HEK293T (cell line): ENCODE measurements at regions not wholly inside any gene's neighbourhood (a gene's known extent, or its start where the extent isn't known, plus 50 kb on each side); places are given as distances from the start of the nearest gene placed in this dataset.
"Not testable (repeated sequence)": the region's sequence is repeated elsewhere in the genome, so short reads cannot be mapped to it uniquely, and the experiment has no call there.

ENCODE experiments used
- CTCF ChIA-PET: fragments of 350-600 bp; formaldehyde crosslinking; extraction: SDS; loops from one replicate; lab custom pipeline; 2021; ENCODE audit warnings: antibody characterized with exemption, inconsistent platforms; lab: Yijun Ruan, JAX
- POLR2A ChIA-PET: fragments of 350-600 bp; formaldehyde crosslinking; extraction: SDS; loops from one replicate; lab custom pipeline; 2020; ENCODE audit warnings: antibody characterized with exemption, inconsistent platforms; lab: Yijun Ruan, JAX
- DNase-seq: peaks from one replicate; pipeline ENCODE4 v3.0.0; 2012; ENCODE audit warnings: mixed read lengths; ENCODE audit errors: extremely low spot score
- ARNT ChIP-seq: fragments of 450-650 bp; IDR thresholded peaks from 2 replicates; pipeline ENCODE4 v1.6.1; 2017; ENCODE audit warnings: mild to moderate bottlenecking
- BHLHE40 ChIP-seq: fragments of 450-650 bp; IDR thresholded peaks from 2 replicates; pipeline ENCODE4 v1.6.1; 2016; ENCODE audit warnings: mild to moderate bottlenecking, moderate library complexity, borderline replicate concordance
- CTBP1 ChIP-seq: fragments of 450-650 bp; IDR thresholded peaks from 2 replicates; pipeline ENCODE4 v1.6.1; 2016; ENCODE audit warnings: borderline replicate concordance
- ELF4 ChIP-seq: fragments of 450-650 bp; IDR thresholded peaks from 2 replicates; pipeline ENCODE4 v1.6.1; 2017; ENCODE audit warnings: antibody characterized with exemption
- FOXA1 ChIP-seq: fragments of 450-650 bp; IDR thresholded peaks from 2 replicates; pipeline ENCODE4 v1.6.1; 2016; ENCODE audit warnings: mild to moderate bottlenecking
- FOXK2 ChIP-seq: fragments of 450-650 bp; IDR thresholded peaks from 2 replicates; pipeline ENCODE4 v1.6.1; 2016; ENCODE audit warnings: mild to moderate bottlenecking
- FOXM1 ChIP-seq: fragments of 450-650 bp; IDR thresholded peaks from 2 replicates; pipeline ENCODE4 v1.6.1; 2017; ENCODE audit warnings: mild to moderate bottlenecking, borderline replicate concordance
- HDGF ChIP-seq: fragments of 450-650 bp; IDR thresholded peaks from 2 replicates; pipeline ENCODE4 v1.6.1; 2017; ENCODE audit warnings: antibody characterized with exemption, borderline replicate concordance
- L3MBTL2 ChIP-seq: fragments of 450-650 bp; conservative IDR thresholded peaks from 2 replicates; pipeline ENCODE4 v1.6.1; 2016; ENCODE audit warnings: mild to moderate bottlenecking
- LEF1 ChIP-seq: fragments of 450-650 bp; IDR thresholded peaks from 2 replicates; pipeline ENCODE4 v1.6.1; 2017; ENCODE audit warnings: mild to moderate bottlenecking, borderline replicate concordance
- NFRKB ChIP-seq: fragments of 450-650 bp; IDR thresholded peaks from 2 replicates; pipeline ENCODE4 v1.6.1; 2016; ENCODE audit warnings: mild to moderate bottlenecking, moderate library complexity
- SP1 ChIP-seq: fragments of 450-650 bp; IDR thresholded peaks from 2 replicates; pipeline ENCODE4 v1.6.1; 2017
- SUZ12 ChIP-seq: fragments of 450-650 bp; IDR thresholded peaks from 2 replicates; pipeline ENCODE4 v1.6.1; 2016; ENCODE audit warnings: mild to moderate bottlenecking
- TARDBP ChIP-seq: fragments of 450-650 bp; IDR thresholded peaks from 2 replicates; pipeline ENCODE4 v1.6.1; 2016
- ZNF384 ChIP-seq: fragments of 450-650 bp; IDR thresholded peaks from 2 replicates; pipeline ENCODE4 v1.6.1; 2016
- TF ChIP-seq, protein P1 (sequence below): fragments of 450-650 bp; IDR thresholded peaks from 2 replicates; pipeline ENCODE4 v1.6.1; 2016

DNA sequence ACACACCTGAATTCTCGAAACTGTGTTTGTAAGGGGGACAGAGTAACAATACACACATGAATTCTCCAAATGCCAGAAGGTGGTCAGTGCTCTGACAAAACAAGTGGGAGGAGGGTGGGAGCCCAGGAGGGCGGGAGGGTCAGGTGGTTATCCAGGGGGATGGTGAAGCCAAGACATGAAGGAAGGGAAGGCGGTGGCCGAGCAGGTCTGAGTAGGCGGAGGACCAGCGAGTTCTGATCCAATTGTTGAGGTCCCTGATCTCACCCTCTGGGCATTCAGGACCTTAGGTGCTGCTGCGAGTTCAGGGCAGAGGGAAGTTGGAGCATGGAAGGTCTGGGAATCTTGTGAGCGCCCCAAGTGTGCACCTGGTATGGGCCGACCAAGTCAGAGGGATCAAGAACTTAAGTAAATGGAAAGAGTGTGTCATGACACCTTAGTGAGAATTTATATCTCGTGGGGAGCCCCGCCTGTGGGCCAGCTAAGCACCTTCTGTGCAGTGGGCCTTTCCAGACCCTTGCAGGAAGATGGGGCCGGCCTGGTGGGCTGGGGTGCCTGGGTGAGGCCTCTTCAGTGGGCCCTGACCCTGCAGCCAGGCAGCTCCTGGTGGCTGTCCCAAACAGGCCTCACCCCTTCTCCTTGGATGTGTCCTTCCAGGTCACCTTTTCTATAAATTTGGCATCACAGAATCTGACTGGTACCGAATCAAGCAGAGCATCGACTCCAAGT is 86.1 kb downstream of the NPIPB11 start:
- DNase-seq: no peak
- ChIA-PET POLR2A (no interaction called here), CTCF (no interaction called here)
- no peak for TF ChIP-seq ARNT
- TF ChIP-seq SP1: no peak
- TF ChIP-seq LEF1: no peak
- no peak for TF ChIP-seq BHLHE40
- no peak for TF ChIP-seq L3MBTL2
- TF ChIP-seq FOXK2: no peak
- no peak for TF ChIP-seq ZNF384
- TF ChIP-seq, protein P1, sequence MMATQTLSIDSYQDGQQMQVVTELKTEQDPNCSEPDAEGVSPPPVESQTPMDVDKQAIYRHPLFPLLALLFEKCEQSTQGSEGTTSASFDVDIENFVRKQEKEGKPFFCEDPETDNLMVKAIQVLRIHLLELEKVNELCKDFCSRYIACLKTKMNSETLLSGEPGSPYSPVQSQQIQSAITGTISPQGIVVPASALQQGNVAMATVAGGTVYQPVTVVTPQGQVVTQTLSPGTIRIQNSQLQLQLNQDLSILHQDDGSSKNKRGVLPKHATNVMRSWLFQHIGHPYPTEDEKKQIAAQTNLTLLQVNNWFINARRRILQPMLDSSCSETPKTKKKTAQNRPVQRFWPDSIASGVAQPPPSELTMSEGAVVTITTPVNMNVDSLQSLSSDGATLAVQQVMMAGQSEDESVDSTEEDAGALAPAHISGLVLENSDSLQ: no peak
- TF ChIP-seq FOXA1: no peak
- TF ChIP-seq FOXM1: no peak
- no peak for TF ChIP-seq CTBP1
- TF ChIP-seq TARDBP: no peak
- TF ChIP-seq SUZ12: no peak
- no peak for TF ChIP-seq ELF4
- TF ChIP-seq HDGF: no peak
- TF ChIP-seq NFRKB: no peak

DNA sequence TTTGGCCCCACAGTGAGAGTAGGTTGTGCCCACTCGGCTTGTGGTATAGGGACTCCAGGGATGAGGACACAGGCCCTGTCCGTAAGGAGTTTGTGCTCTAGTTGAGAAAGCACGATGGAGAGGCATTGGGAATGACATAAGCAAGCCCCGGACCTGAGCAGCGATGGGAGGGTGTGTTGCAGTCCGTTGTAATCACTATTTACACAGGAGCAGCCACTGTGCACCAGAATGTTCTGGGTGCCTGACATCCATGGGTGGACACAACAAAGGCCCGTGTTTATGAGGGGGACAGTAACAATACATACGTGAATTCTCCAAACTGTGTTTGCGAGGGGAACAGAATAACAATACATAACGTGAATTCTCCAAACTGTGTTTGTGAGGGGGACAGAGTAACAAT is 86.8 kb downstream of the NPIPB11 start:
- ChIA-PET POLR2A (no interaction called here), CTCF (no interaction called here)
- no peak for DNase-seq
- TF ChIP-seq HDGF (no peak), L3MBTL2 (no peak), LEF1 (no peak), ELF4 (no peak), SP1 (no peak)
- TF ChIP-seq, protein P1: no peak

DNA sequence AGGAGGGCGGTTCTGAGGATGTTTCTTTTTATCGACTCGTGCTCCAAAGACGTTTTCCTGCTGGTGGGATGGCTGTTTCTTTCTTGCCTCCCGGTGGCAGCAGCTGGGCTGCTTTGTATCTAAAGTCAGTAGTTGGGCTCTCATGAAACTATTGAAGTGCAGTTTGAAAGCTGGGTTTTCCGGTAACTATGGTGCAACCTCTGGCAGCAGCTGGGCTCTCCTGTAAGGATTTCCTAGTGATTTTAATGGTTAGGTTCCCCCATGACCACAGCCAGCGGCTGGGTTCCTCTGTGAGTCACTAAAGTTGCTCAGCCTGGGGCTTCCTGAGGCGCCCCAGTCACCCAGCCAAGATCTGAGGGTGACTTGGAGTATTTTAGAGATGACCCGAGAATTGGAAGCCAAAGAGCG is 87.9 kb downstream of the NPIPB11 start:
- CTCF ChIA-PET, DNase-seq, POLR2A ChIA-PET: not testable (repeated sequence)

DNA sequence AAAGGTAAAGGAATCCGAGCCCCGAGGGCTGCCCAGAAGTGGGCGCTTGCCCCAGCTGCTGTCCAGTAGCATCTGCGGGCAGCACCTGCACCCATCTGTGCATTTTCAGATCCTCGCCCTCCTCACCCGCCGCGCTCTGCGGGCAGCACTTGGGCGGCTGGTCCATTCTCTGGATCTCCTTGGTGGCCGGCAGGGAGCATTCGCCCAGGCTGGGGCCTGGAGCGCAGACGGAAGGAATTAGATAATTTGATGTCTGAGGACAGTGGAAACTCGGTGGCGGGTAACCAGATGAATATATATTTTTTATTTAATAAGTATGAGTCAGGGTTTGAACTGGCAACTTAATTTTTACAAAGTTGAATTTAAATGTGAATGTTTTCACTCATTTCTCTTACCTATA is 88.5 kb downstream of the NPIPB11 start:
- ChIA-PET POLR2A (no interaction called here), CTCF (no interaction called here)
- TF ChIP-seq FOXK2 (no peak), SP1 (no peak), ZNF384 (no peak), CTBP1 (no peak), HDGF (no peak), LEF1 (no peak), TARDBP (no peak), NFRKB (no peak), SUZ12 (no peak), FOXM1 (no peak), ELF4 (no peak), BHLHE40 (no peak), ARNT (no peak), FOXA1 (no peak), L3MBTL2 (no peak)
- TF ChIP-seq, protein P1: no peak
- no peak for DNase-seq

DNA sequence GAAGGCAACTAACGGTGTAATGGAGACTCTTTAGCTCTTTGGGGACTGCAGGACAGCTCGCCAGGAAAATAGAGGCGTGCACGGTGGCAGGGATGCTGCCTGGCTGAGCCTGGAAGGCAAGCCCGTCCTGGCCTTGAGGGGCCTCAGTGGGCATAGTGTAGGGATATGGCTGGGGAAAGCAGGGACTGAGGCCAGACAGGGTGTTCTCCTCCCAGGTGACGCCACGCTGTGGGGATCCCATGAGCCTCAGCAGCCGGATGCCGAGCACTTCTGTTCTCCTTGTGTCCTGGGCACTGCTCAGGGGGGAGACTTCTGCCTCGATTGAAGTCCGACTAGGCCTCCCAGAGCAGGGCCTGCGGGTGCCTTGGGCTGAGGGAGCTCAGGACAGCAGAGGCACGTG is 89.2 kb downstream of the NPIPB11 start:
- ChIA-PET POLR2A (no interaction called here), CTCF (no interaction called here)
- TF ChIP-seq ZNF384 (no peak), L3MBTL2 (no peak), HDGF (no peak), TARDBP (no peak)
- DNase-seq: no peak

DNA sequence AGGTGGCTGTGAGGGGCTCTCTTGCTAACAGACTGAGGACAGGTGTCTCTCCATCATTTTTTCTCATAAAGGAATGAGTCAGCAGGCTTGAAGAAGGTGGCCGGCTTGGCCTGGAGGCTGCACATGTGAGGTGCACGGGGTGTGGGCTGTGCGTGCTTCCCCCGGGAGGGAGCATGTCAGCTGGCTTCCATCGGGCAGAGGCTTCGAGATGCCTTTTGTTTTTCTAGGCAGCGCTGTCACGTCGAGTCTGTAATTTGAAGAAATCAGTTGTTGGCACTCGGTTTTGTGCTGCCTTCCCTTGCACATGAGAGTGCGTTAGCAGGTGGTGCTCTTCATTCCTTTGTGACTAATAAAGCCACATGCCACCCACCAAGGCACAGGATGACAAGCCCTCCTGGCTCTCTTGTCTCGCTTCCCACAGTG is 89.7 kb downstream of the NPIPB11 start:
- CTCF ChIA-PET: interaction anchor here (1.1 kb wide), 1 partner anchor 28 kb away, joined by 4 read pairs; no protein-coding TSS in a partner anchor
- no peak for DNase-seq
- TF ChIP-seq L3MBTL2 (no peak), HDGF (no peak), BHLHE40 (no peak), ELF4 (no peak), ARNT (no peak), LEF1 (no peak), CTBP1 (no peak), SP1 (no peak), ZNF384 (no peak), TARDBP (no peak), FOXM1 (no peak)
- TF ChIP-seq, protein P1: no peak
- POLR2A ChIA-PET: no interaction called here
